Activated T-cell treated with anti-CD3 and anti-CD28 coated beads, Interleukin-2, amount 50 U/mL, for 24 hours (primary cell): ENCODE measurements at regions not wholly inside any gene's neighbourhood (a gene's known extent, or its start where the extent isn't known, plus 50 kb on each side); places are given as distances from the start of the nearest gene placed in this dataset.

Experiments used
- DNase-seq: peaks from one replicate; pipeline ENCODE4 v3.0.0-alpha.2; 2020
- H3K27ac Mint-ChIP-seq: 2 replicates; pipeline ENCODE4 v1.8.0; 2020; ENCODE audit warnings: mild to moderate bottlenecking, mixed read lengths
- H3K27me3 Mint-ChIP-seq: 2 replicates; pipeline ENCODE4 v1.8.0; 2020; ENCODE audit warnings: mixed read lengths
- H3K36me3 Mint-ChIP-seq: 2 replicates; pipeline ENCODE4 v1.8.0; 2020; ENCODE audit warnings: low read depth, mixed read lengths
- H3K4me1 Mint-ChIP-seq: 2 replicates; pipeline ENCODE4 v1.8.0; 2020; ENCODE audit warnings: low read depth, mixed read lengths
- H3K4me3 Mint-ChIP-seq: 2 replicates; pipeline ENCODE4 v1.8.0; 2020; ENCODE audit warnings: mild to moderate bottlenecking, moderate library complexity, mixed read lengths
- H3K9me3 Mint-ChIP-seq: 2 replicates; pipeline ENCODE4 v1.8.0; 2020; ENCODE audit warnings: mixed read lengths

DNA sequence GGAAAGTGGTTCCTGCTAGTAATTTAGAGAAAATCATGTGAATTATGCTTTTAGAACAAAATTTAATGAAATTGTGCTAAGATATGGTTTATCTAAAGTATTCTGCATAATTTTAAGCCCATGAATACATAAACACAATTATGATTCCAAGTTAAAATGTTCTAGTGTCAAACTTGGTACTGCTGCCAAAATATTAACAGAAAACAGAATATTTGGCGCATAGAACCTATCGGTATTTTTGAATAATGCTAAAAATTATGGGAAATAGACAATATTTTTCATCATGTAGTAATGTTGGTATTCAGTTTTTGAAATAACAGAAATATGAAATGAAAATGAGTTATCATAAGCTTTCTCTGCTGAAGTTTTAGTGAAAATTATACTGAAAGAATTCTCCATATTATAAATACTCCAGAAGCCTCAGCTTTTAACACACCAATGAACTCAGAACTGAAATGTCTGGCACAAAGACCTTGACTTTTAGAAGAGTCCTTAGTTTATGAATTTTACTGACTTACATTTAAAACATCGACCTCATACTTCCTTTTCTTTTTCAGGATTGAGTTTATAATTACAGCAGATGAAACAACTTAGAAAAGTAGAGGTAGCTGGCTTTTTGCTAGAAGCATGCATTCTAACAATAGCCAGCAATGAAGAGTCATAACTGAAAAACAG lies 1192.3 kb upstream of the GJE1 start:
- no peaks in the 10 kb centered on the region for H3K27me3 Mint-ChIP-seq
- DNase-seq = no peak
- H3K9me3 Mint-ChIP-seq = peaks cover 8% of the 10 kb centered on the region
- H3K4me3 Mint-ChIP-seq = no peak overlapping the region
- no peaks in the 10 kb centered on the region for H3K36me3 Mint-ChIP-seq
- no peaks in the 10 kb centered on the region for H3K4me1 Mint-ChIP-seq
- H3K27ac Mint-ChIP-seq = no peak overlapping the region

DNA sequence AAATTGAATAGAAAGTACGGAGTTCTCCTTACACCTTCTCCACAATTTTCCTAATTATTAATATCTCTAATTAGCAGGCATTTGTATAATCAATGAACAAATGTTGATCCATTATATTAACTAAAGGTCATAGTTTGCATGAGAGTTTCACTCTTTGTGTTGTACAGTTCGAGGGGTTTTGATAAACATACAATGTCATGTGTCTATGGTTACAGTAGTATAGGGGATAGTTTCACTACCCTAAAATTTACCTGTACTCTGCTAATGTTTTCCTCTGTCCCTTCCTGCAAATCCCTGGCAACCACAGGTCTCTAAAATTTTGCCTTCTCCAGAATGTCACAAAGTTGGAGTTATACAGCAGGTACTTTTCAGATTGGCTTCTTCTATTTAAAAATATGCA lies 1199.8 kb upstream of the GJE1 start:
- Mint-ChIP-seq H3K27me3 (peaks cover 4% of the 10 kb centered on the region), H3K4me1 (no peaks in the 10 kb centered on the region), H3K9me3 (no peaks in the 10 kb centered on the region), H3K27ac (no peak overlapping the region), H3K4me3 (no peak overlapping the region), H3K36me3 (no peaks in the 10 kb centered on the region)
- no peak for DNase-seq

DNA sequence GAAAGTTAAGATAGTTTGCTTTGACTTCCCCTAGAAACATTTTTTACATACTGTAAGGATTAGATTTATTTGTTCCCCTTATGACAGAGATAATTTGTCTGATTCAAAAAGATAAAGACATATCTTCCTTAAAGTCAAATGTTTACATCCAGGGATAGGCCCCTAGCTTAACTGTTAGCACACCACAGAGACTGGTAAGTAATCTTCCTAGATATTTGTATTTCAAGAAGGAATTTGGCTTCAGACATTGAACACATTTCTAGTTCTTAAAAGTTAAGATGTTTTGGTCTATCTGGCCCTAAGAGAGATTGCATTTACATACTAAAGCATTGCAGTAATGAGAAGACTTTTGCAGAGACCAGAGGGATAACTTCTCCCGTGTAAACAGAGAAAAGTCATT lies 1201.1 kb upstream of the GJE1 start:
- H3K4me1 Mint-ChIP-seq = no peaks in the 10 kb centered on the region
- no peaks in the 10 kb centered on the region for H3K9me3 Mint-ChIP-seq
- no peaks in the 10 kb centered on the region for H3K36me3 Mint-ChIP-seq
- H3K27me3 Mint-ChIP-seq = peaks cover 4% of the 10 kb centered on the region
- H3K4me3 Mint-ChIP-seq = no peak overlapping the region
- no peak for DNase-seq
- H3K27ac Mint-ChIP-seq = no peak overlapping the region

DNA sequence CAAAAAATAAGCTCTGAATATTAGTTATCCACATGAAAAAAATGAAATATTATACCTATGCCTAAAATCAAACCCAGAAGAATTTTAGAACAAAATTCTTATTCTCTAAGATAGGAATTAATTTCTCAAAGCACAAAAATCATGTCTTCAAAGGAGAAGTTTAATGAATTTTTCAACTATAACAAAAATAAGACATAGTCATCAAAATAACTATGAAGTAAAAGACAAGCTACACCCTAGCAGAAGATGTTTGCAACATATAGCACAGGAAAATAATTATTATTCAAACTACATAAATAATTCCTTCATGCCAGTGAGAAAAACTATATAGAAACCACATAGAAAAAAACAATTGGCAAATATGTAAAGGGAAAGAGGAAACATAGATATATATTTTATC lies 1203.6 kb upstream of the GJE1 start:
- H3K27me3 Mint-ChIP-seq = peaks cover 7% of the 10 kb centered on the region
- no peaks in the 10 kb centered on the region for H3K9me3 Mint-ChIP-seq
- no peak overlapping the region for H3K4me3 Mint-ChIP-seq
- H3K36me3 Mint-ChIP-seq = no peaks in the 10 kb centered on the region
- H3K27ac Mint-ChIP-seq = no peak overlapping the region
- H3K4me1 Mint-ChIP-seq = no peaks in the 10 kb centered on the region
- DNase-seq = no peak

DNA sequence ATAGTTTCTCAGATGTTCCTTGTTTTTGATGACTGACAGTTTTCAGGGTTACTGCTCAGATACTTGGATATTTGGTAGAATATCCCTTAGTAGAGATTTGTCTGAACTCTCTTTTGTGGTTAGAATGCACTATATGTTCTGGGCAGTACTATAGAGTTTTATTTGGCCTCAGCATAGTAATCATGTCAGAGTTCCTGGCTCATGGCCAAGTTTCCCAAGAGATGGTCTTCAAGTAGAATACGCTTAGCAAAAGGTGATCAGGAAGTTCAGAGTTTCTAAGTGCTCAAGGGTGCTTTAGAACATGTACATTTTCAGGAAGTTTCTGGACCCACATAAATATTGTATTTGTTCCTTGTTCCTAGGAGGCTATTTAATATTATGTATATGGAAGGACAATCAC lies 1209.7 kb upstream of the GJE1 start:
- Mint-ChIP-seq H3K4me1 (no peaks in the 10 kb centered on the region), H3K27me3 (peaks cover 6% of the 10 kb centered on the region), H3K9me3 (no peaks in the 10 kb centered on the region), H3K27ac (no peak overlapping the region), H3K36me3 (no peaks in the 10 kb centered on the region), H3K4me3 (no peak overlapping the region)
- no peak for DNase-seq

DNA sequence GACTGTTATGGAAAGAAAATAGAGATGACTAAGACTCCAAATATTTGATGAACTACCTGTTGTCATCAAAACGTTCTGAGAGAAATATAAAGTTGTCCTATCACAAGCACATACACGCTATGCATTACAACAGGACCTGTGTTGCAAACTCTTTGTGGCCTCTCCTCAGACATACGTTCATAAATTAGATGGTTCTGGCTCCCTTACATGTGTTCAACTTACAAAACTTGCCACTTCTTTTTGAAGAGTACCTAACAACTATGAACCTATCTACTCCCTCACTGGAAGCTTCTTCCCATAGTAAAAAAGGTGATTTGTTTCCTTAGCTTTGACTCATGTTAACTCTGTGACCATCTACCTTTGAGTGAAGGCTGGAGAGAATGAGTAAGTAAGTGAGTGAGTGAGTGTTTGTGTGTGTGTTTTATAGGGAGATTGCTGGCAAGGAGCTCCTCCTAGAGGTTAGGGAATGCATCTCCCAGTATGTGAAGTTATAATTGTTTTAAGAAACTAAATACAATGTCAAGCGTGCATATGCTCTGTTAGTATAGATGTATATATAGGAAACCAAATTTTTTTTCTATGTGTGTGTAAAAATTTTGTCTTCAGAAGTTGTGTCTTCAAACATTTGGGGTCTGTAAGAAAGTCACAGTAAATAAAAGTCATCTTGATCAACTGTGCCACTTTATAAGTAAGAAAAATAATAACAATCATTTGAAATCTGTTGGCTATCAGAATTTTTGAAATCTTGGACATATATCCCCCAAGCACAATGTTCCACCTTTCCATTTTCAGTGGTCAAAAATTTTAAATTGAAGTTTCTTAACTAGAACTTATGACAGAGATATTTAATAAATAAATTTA lies 1211.1 kb upstream of the GJE1 start:
- Mint-ChIP-seq H3K9me3 (no peaks in the 10 kb centered on the region), H3K4me1 (no peaks in the 10 kb centered on the region), H3K36me3 (no peaks in the 10 kb centered on the region), H3K27me3 (peaks cover 15% of the 10 kb centered on the region), H3K4me3 (no peak overlapping the region), H3K27ac (no peak overlapping the region)
- no peak for DNase-seq

DNA sequence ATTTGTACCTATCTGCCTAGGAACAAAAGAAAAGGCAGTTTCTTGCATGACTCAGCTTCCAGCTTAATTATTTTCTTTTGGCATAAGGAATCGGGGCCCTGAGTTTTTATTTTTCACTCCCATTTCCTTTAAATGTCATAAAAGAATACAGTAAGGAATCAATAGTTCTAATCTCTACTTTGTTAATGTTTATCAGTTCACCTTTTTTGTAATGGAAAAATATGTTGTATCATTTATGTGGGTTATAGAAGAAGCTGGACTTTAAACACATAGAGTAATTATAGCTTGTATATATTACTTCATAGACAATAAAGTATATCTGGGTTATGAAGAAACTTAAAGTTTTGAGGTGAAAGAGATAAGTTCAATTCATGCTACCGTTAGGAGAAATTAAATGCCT lies 1214.8 kb upstream of the GJE1 start:
- Mint-ChIP-seq H3K27ac (no peak overlapping the region), H3K4me1 (no peaks in the 10 kb centered on the region), H3K4me3 (no peak overlapping the region), H3K36me3 (no peaks in the 10 kb centered on the region), H3K27me3 (peaks cover 10% of the 10 kb centered on the region), H3K9me3 (no peaks in the 10 kb centered on the region)
- DNase-seq = no peak

DNA sequence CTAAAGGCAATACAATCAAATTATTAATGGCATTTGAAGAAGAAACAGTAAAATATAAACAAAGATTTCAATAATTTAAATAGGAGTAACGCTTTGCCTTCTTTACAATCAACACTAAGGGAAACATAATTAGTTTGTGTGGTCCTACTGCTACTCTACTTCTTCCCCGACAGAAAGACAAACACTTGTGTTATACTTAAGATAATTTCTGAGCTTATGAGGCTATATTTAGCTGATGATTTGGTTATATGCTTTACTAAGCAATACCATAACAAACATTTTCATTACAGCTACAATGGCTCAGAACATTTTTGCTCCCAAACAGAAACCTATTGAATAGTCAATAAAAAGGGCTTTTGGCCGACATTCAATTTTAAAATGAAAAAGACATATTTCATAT lies 1217.2 kb upstream of the GJE1 start:
- Mint-ChIP-seq H3K27ac (no peak overlapping the region), H3K36me3 (no peaks in the 10 kb centered on the region), H3K4me3 (no peak overlapping the region), H3K4me1 (no peaks in the 10 kb centered on the region), H3K9me3 (no peaks in the 10 kb centered on the region), H3K27me3 (peaks cover 9% of the 10 kb centered on the region)
- DNase-seq = no peak

DNA sequence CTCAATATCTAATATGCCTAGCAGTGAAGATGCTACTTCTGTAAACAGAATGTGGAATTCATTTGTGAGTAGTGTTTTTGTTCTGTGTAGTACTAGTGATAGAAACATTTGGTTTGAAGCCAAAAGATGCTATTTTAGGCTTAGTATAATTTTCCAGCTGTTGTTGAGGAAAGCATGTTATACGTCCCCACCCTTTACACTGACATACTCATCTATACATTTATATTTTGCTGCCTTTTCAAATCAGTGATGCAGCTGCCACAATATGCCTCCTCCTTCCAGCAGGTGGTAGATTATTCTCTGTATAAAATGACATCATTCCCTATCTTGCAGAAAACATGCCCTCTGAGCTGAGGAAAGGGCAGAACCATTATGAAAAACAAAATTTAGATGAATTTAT lies 1217.6 kb upstream of the GJE1 start:
- no peaks in the 10 kb centered on the region for H3K9me3 Mint-ChIP-seq
- H3K27me3 Mint-ChIP-seq = peaks cover 9% of the 10 kb centered on the region
- no peaks in the 10 kb centered on the region for H3K4me1 Mint-ChIP-seq
- no peak overlapping the region for H3K27ac Mint-ChIP-seq
- no peak overlapping the region for H3K4me3 Mint-ChIP-seq
- no peaks in the 10 kb centered on the region for H3K36me3 Mint-ChIP-seq
- DNase-seq = no peak

DNA sequence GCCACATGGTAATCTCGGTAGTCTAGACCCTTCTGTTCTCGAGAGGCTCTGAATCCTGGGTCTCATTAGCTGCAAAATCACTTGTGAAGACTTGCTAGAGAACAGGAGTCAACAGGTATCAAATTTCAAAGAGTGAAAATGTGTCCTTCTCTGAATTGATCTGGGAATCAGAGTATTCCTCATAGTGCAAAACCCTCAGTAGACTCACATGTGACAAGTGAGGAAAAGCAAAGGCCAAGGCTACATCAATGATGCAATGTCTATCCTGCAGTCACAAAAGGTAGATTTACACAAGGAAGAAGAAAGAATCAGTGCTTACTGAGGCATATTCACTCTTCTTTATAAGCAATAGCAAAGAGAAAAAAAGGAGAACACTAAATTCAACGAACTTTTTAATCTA lies 1220.0 kb upstream of the GJE1 start:
- Mint-ChIP-seq H3K36me3 (no peaks in the 10 kb centered on the region), H3K4me3 (no peak overlapping the region), H3K27me3 (peaks cover 9% of the 10 kb centered on the region), H3K4me1 (no peaks in the 10 kb centered on the region), H3K27ac (no peak overlapping the region), H3K9me3 (no peaks in the 10 kb centered on the region)
- no peak for DNase-seq

DNA sequence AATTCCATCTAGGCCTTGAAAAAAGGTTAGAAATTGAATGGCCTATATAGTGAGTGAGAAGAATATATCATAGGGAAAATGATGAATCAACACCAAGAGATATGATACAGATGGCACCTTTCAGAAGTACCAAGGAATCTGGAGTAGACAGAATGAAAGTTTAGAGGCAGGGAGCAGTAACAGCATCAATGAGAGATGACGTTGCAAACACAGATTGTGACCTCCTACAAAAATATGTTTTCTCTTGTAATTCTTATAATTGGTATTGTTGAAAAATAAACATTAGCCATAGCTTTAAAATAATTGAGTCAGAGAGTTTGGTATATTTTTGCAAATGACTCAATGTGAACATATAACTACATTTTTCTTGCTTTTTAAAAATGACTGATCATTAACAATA lies 1223.1 kb upstream of the GJE1 start:
- Mint-ChIP-seq H3K27me3 (no peaks in the 10 kb centered on the region), H3K9me3 (no peaks in the 10 kb centered on the region), H3K36me3 (no peaks in the 10 kb centered on the region), H3K4me1 (no peaks in the 10 kb centered on the region), H3K4me3 (no peak overlapping the region), H3K27ac (no peak overlapping the region)
- DNase-seq = no peak

DNA sequence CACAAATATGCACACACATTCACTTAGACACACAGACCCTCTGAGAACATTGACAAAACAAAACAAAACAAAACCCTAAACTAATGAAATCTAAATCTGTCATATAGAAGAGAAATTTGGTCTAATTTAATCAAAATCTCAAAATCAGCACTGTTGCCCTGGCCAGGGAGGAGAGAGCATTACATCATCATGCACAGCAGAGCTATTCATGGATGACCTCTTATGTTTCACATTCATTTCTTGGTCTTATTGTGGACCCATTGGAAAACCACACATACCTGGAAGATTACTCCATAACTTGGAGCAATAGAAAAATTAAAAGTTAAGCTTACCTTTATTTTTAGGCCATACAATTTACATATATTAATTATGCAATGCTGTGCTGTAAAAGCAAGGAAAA lies 1223.6 kb upstream of the GJE1 start:
- Mint-ChIP-seq H3K4me1 (no peaks in the 10 kb centered on the region), H3K27me3 (no peaks in the 10 kb centered on the region), H3K4me3 (no peak overlapping the region), H3K36me3 (no peaks in the 10 kb centered on the region), H3K9me3 (no peaks in the 10 kb centered on the region), H3K27ac (no peak overlapping the region)
- no peak for DNase-seq

DNA sequence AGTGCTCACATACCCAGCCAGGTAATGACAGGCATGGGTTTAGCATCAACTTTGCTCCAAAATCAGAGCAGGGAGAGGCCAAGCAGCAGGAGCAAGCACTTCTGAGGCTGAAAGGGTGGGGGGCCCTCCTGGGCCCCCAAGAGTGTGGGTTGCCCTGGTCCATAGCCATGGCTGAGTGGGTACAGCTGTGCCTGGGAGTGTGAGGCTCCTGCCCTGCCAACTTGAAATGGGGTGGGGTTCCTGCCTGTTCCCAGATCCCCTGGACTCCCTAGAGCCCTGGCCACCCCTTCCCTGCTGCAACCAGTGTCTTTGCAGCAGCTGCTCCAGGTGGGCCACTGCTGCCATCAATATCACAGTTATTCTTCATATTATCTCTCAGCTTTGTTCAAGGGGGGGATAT lies 1224.2 kb upstream of the GJE1 start:
- Mint-ChIP-seq H3K4me3 (no peak overlapping the region), H3K27me3 (no peaks in the 10 kb centered on the region), H3K27ac (no peak overlapping the region), H3K36me3 (no peaks in the 10 kb centered on the region), H3K9me3 (no peaks in the 10 kb centered on the region), H3K4me1 (no peaks in the 10 kb centered on the region)
- DNase-seq = no peak

DNA sequence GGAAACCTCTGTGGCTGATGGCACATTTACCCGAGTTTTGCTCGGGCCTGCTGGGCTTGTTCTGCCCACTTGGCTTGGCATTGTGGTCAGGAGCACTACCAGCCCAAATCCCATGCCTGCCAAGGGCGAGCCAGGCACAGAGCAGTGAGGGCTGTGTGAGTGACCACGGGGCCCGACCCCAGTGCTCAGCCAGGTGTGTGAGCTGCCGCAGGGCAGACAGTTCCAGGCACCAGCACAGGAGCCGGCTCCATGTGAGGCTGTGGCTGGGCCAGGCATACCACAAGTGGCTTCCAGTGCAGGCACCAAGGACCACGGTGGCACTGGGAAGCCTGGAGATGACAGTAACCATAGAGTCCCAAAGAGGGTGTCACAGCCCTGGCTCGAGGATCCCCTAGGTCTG lies 1225.5 kb upstream of the GJE1 start:
- no peaks in the 10 kb centered on the region for H3K27me3 Mint-ChIP-seq
- no peaks in the 10 kb centered on the region for H3K36me3 Mint-ChIP-seq
- no peak for DNase-seq
- no peak overlapping the region for H3K27ac Mint-ChIP-seq
- no peaks in the 10 kb centered on the region for H3K9me3 Mint-ChIP-seq
- no peaks in the 10 kb centered on the region for H3K4me1 Mint-ChIP-seq
- H3K4me3 Mint-ChIP-seq = no peak overlapping the region

DNA sequence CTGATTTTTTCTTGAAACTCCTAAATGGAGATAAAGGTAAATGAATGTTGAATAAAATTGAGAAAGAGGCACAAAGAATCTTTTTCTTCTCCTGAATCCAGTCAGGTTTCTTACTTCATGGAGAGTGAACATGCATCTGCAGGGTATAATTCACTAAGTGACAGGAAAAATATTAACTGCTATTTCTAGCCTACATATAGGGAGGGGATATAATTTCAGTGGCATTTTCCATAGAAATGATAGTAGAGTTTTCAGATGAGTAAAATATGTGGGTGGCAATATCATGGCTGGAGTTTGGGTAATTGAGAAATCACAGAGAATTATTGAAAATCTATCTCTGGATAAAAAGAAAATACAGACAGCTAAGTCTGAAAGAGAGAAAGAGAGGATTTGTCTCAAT lies 1227.0 kb upstream of the GJE1 start:
- Mint-ChIP-seq H3K9me3 (no peaks in the 10 kb centered on the region), H3K4me3 (no peak overlapping the region), H3K36me3 (no peaks in the 10 kb centered on the region), H3K4me1 (no peaks in the 10 kb centered on the region), H3K27me3 (peaks cover 5% of the 10 kb centered on the region), H3K27ac (no peak overlapping the region)
- DNase-seq = no peak
